ENCODE measurements at regions not wholly inside any gene's neighbourhood (a gene's known extent, or its start where the extent isn't known, plus 50 kb on each side); places are given as distances from the start of the nearest gene placed in this dataset.
A peak's percentile ranks its signal among the peaks of the same experiment; 100 is the strongest.

GRCh38 chr1:10945991-10946509 lies 66.4 kb upstream of the TARDBP start:
- Histone ChIP-seq H3K27ac (ENCODE audit: low read depth, low read length) (no peak overlapping the region), H2BK12ac (ENCODE audit: low read depth, low read length) (no peak overlapping the region), H2BK20ac (ENCODE audit: low read length) (no peak overlapping the region), H3K9ac (replicated peaks in 1 of 4; ENCODE audit: extremely low read depth in 1 of 4, low read depth in 3 of 4, low read length in 3 of 4) (no peak overlapping the region), H3K27me3 (replicated peaks in 1 of 4; ENCODE audit: control insufficient read depth in 3 of 4, extremely low read depth in 1 of 4, insufficient read depth in 3 of 4, low read length in 3 of 4) (peaks cover 0 to 3% (median 0%) of the 10 kb centered on the region in 4 experiments; a peak in 1 of 7 replicates), H3K36me3 (ENCODE audit: control insufficient read depth in 2 of 4, insufficient read depth in 4 of 4, low read length in 3 of 4) (no peaks in the 10 kb centered on the region), H2AK5ac (ENCODE audit: low read depth, low read length) (no peak overlapping the region), H2BK120ac (replicated peaks; ENCODE audit: low read depth, low read length) (no peak overlapping the region), H4K20me1 (replicated peaks in 1 of 2; ENCODE audit: control insufficient read depth in 1 of 2, insufficient read depth in 2 of 2, low read length in 2 of 2) (no peaks in the 10 kb centered on the region), H3K23me2 (ENCODE audit: low read depth, low read length) (no peaks in the 10 kb centered on the region), H3K79me2 (ENCODE audit: control insufficient read depth in 1 of 2, insufficient read depth in 2 of 2, low read length in 2 of 2) (no peaks in the 10 kb centered on the region), H3K14ac (ENCODE audit: insufficient read length) (no peak overlapping the region), H4K91ac (replicated peaks; ENCODE audit: insufficient read length, low read length) (no peak overlapping the region), H3K4me3 (ENCODE audit: extremely low read depth in 1 of 4, insufficient read depth in 2 of 4, low read depth in 3 of 4, low read length in 4 of 4) (no peak overlapping the region), H3K9me3 (ENCODE audit: insufficient read depth in 2 of 2, low read depth in 1 of 2, low read length in 1 of 2) (no peaks in the 10 kb centered on the region), H3K4me2 (ENCODE audit: insufficient read depth in 1 of 2, low read depth in 2 of 2, low read length in 2 of 2) (no peak overlapping the region), H3K56ac (replicated peaks; ENCODE audit: insufficient read length, low read depth, low read length) (no peak overlapping the region), H3K4me1 (replicated peaks in 1 of 4; ENCODE audit: control insufficient read depth in 3 of 4, insufficient read depth in 4 of 4, low read length in 3 of 4) (peaks cover 0 to 1% (median 0%) of the 10 kb centered on the region in 4 experiments; a peak in 1 of 7 replicates), H3K4ac (replicated peaks; ENCODE audit: insufficient read length, low read depth, low read length) (no peak overlapping the region), H2AFZ (ENCODE audit: low read length) (no peak overlapping the region), H4K8ac (ENCODE audit: extremely low read depth, insufficient read depth, low read length) (no peak overlapping the region), H4K5ac (ENCODE audit: insufficient read length, low read depth, low read length) (no peak overlapping the region), H3K18ac (ENCODE audit: extremely low read depth, low read length) (no peak overlapping the region; the same call in 1 of the 2 replicates), H2BK5ac (ENCODE audit: low read depth, low read length) (no peak overlapping the region), H2BK15ac (ENCODE audit: low read length) (no peak overlapping the region), H3K79me1 (ENCODE audit: low read depth, low read length) (no peaks in the 10 kb centered on the region), H3K23ac (ENCODE audit: insufficient read length) (no peak overlapping the region)
- TF ChIP-seq SUZ12 (IDR thresholded peaks at IDR 0.05; ENCODE audit: low read length), result no peak
- TF ChIP-seq RAD21 (IDR thresholded peaks at IDR 0.05 in 1 of 2, conservative IDR thresholded peaks at IDR 0.05 in 1 of 2; ENCODE audit: low read depth in 2 of 2, low read length in 2 of 2), result peak in 1 of 2 experiments; percentile 38; a peak in 1 of 4 replicates
- TF ChIP-seq SAP30 (IDR thresholded peaks at IDR 0.05; ENCODE audit: insufficient read depth, insufficient replicate concordance, low read length), result no peak
- no peak for TF ChIP-seq BRCA1 (IDR thresholded peaks at IDR 0.05; ENCODE audit: low read depth, low read length)
- DNase-seq (ENCODE audit: low read depth in 1 of 2, low spot score in 2 of 2) (no peak), FAIRE-seq (no peak)
- POLR2A ChIA-PET (ENCODE audit: partially characterized antibody), result interaction anchor here (0.8 kb wide), 1 partner anchor 131 kb away, joined by 3 read pairs; no protein-coding TSS in a partner anchor
- CTCF ChIA-PET (ENCODE audit: partially characterized antibody), result interaction anchor here (0.8 to 2.6 kb wide), 6 partner anchors 10 to 432 kb away, joined by 3 to 11 read pairs (median 4); no protein-coding TSS in a partner anchor
- WGBS, 2 experiments (ENCODE audit: extremely low coverage in 1 of 2, insufficient coverage in 1 of 2, insufficient read length in 1 of 2, insufficient replicate concordance in 2 of 2, low coverage in 1 of 2, low lambda C conversion rate in 2 of 2, missing lambda C conversion rate in 1 of 2), result 93% methylated on average over 19 of the region's 19 CpGs; no CpG with 5 or more reads in 1 of the 2 experiments

Measured in H1 (cell line).